ENCODE measurements at regions not wholly inside any gene's neighbourhood (a gene's known extent, or its start where the extent isn't known, plus 50 kb on each side); places are given as distances from the start of the nearest gene placed in this dataset.

DNA sequence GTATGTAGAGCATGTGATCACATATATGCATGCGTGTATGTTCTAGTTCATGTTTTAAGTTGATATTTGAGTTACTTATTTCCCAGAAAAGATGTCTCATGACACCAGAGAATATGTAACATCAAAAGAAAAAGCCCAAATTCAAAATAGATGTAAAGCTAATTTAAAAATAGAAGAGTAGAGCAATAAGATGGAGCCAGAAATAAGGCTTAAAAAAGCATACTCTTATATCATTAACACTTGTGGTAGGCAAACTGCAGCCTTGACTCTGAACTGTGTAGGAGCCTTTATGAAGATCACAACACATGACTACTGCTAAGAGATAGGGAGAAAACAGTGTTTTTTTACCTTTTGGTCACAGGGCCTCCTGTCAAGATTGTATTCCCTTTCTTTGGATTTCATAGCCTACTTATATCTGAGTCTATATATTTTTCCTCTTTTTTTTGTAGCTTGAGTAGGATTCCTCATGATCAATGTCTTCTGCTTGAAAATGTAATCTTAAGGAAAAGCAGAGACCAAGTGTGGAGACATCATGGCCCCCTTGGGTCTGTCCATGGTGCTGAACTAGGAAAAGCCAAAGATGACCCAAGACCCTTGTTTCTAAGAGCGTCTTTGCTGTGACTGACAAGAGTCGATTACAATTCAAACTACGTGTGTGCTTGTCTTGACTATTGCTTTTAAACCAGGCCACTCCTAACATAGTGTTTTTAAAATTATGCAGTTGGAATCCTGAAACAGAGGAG is 390.4 kb downstream of the SHISA9 start:
- no peak for DNase-seq

DNA sequence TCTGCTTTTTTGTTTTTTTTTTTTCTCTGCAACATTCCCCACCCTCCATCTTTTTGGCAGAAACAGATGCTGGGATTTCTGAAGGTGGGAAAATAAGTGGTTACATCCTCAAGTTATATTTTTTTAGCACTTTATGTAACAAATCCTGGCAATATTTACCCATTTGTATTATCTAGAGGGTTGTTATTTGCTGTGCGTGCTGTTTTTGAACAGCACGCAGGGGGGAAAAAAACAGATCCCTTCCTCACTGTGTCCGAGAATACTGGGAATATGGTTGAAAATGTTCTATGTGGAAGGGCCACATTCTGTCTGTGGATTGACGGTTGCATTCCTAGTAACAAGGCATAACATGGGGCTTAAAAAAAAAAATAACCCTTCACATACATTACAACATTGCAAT is 394.8 kb downstream of the SHISA9 start:
- DNase-seq = no peak

DNA sequence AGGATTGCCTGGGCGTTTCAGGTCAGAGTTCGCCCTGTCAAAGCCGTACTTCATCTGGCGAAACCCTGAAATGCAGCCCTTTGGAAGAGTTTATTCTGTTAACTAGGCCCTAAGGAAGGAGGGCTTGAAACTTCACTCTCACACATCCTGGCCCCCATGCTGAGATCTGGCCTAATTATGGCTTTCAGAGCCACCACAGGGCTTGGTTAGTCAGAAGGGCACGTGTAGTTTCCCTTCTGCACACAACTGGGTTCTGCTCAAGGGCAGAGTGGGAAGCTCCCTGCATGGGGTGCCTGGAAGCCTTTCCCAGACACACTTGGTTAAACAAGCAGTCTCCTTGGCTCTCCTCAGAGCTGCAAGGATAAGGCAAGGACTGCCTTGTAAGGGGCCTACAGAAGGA is 397.3 kb downstream of the SHISA9 start:
- DNase-seq = no peak

GRCh38 chr16:13300066-13300840 is 398.9 kb downstream of the SHISA9 start:
- DNase-seq = no peak

DNA sequence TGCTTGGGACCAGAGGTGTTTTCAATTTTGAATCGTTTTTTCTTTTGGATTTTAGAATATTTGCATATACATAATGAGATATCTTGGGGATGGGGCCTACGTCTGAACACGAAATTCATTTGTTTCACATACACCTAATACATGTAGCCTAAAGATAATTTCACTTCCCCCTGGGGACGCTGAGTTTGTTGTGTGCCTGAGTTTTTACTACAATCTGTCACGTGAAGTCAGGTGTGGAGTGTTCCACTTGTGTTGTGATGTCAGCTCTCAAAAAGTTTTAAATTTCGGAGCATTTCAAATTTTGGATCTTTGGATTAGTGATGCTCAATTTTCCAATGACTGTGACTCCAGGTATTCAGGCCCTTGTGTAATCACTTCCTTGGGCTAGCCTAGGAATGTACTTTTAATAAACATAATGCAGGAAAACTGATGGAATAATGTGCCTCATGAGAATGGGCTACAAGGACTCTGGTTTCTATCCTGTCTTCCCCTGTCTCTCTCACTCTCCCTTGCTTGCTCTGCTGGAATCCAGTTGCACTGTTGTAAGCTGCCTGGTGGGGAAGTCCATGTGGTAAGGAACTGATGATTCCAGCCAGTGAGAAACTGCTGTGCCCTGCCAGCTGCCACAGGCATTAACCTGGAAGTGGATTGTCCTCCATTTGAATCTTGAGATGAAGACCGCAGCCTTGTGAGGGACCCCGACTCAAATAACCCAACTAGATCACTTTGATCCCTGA is 403.8 kb downstream of the SHISA9 start:
- DNase-seq = no peak

- no peak for DNase-seq
These were observed 405.0 kb downstream of the SHISA9 start for GRCh38 chr16:13306161-13306995.

DNA sequence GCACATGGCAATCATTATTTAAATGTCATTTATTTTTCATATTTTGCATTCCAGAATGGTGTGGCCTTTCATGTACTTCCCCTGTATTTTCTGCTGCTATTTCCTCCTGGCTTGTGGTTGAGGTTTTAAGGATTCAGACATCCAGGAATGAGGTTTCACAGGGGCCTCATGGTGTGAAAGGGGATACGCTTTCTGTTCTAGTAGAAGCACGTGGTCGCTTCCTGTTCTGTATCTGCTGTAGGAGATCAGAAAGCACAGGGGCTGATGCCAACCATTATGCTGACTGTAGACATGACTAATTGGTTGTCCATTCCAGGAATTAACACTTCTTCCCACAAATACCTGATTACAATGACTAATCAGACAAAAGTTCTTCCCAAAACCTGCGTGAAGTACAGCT is 405.9 kb downstream of the SHISA9 start:
- no peak for DNase-seq

DNA sequence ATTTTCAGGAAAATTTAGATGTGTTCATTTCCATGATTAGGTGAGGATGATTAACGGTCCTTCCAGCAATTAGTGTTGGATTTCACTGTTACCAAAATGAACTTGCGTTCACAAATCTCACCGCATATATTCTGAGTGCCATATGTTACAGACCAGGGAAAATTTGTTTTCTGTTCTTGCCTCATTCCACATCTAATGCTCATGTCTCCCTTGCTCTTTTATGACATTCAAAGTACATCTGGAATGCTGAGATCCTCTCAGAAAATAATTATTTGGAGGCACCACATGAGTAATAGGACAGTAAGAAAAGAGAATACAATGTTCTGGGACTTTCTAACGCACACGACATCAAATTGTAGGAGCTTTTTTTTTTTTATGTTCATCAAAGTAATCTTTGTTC is 406.5 kb downstream of the SHISA9 start:
- no peak for DNase-seq

GRCh38 chr16:13312063-13312462 is 410.7 kb downstream of the SHISA9 start:
- DNase-seq = no peak

DNA sequence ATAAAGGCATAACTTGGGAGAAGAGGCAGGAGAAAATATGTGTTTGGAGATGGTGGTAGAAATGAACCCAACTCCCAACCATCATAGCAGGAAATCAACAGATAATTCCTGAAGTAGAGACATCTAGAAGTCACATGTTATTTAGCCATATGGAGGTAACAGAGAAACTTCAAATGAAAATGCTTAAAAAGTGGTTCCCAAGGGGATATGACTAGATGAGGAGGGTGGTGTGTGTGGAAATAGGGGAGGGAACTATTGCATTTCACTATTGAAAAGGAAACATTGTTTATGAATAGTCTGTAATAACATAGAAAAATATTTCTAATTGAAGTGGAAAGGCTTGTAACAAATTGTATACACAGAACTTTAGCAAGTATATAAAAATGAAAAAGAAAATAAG is 412.0 kb downstream of the SHISA9 start:
- DNase-seq = no peak

DNA sequence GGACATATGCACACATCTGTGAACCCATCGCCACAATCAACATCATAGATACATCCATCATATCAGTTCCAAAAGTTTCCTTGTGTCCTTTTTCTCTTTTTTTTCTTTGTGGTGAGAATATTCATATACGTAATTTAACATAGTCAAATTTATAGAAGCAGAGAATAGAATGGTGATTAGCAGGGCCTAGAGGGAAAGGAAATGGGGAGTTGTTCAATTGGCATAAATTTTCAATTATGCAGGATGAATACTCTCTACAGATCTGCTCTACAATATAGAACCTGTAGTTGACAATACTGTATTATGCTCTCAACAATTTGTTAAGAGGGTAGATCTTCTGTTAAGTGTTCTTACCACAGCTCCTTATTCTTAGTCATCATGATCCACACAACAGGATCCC is 413.2 kb downstream of the SHISA9 start:
- DNase-seq = no peak

DNA sequence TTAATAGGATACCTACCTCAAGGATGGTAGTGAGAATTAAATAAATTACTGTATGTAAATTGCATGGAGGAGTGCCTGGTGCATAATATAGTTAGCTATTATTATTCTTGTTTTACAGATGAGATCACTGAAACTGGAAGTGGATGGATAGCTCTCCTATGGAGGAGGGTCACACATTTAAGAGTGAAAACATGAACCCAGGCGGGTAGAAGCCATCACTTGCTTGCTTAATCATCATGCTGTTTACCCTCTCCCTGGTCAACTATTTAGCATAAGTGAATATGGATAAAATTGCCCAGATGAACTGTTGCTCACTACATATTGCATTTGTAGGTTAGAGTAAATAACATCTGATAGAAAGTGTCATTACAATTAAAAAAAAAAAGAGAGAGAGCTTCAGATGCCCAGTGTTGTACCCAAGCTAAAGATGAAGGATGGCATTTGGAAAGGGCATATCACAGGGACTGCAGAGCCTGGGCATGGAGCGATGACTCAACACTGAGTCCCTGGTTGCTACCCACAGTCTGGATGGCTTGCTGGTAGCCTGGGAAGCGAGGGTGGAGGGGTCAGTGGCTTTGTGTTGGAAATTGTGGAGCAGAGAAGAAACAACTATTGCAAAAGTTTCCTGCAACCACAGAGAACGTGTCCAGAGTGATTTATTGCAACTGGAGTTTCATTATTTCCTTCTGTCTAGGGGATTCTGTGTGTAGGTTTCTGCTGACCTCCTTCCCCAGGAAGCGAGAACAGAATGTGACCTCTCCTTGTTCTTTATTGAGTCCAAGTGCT is 414.4 kb downstream of the SHISA9 start:
- no peak for DNase-seq

DNA sequence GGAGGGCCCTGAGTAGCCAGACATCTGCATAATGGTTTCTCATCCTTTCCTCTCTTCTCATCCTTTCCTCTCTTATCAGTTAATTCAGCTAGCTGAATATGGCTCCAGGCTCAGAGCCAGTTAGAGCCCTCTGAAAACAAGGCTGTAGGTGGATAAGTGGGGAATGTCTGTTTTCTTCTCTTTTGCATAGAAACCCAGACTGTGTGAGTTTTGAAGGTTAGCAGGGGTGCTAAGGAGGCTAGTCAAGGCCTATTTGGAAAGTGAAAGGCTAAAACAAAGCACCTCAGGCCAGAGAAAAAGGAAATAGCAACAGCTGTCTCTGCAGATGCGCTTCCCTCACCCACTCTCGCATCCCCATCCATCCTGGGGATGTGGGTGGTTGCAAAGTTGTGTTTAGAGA is 420.9 kb downstream of the SHISA9 start:
- no peak for DNase-seq

DNA sequence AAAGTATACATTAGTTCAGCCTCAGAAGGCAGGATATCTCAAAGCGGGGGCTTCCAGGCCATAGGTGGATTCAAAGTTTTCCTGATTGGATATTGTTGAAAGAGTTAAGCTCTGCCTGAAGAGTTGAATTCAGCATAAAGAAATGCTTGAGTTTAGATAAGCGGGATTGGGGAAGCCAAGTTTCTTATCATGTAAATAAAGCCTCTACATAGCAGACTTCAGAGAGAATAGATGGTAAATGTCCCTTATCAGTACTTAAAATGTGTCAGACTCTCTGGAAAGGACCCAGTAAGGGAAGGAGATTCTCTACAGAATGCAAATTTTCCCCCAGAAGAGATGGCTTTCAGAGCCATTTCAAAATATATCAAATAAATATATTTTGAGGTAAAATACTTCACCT is 423.5 kb downstream of the SHISA9 start:
- DNase-seq = no peak

GRCh38 chr16:13325396-13325795 is 424.0 kb downstream of the SHISA9 start:
- DNase-seq = no peak

GRCh38 chr16:13331918-13332317 is 430.5 kb downstream of the SHISA9 start:
- no peak for DNase-seq

- no peak for DNase-seq
These were observed 431.4 kb downstream of the SHISA9 start for GRCh38 chr16:13332713-13333255.

DNA sequence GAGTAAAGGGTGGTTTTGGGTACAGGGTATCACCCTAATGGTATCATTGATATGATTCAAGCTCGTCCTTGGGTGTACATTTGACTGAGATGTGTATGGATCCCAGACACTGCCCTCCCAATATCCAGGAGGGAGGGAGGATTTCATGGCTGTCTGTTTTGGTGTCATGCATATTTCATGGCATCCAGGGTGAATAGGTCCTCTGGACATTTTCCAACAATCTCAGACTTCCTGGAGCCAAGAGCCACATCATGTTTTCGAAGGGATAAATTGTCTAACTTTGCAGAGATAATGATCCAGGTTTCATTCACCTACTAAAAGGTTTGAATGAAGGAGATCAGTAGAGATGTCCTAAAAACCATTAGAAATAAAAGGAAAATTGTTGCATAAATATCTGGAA is 431.9 kb downstream of the SHISA9 start:
- DNase-seq = no peak

- no peak for DNase-seq
These were observed 434.5 kb downstream of the SHISA9 start for GRCh38 chr16:13335879-13336278.

DNA sequence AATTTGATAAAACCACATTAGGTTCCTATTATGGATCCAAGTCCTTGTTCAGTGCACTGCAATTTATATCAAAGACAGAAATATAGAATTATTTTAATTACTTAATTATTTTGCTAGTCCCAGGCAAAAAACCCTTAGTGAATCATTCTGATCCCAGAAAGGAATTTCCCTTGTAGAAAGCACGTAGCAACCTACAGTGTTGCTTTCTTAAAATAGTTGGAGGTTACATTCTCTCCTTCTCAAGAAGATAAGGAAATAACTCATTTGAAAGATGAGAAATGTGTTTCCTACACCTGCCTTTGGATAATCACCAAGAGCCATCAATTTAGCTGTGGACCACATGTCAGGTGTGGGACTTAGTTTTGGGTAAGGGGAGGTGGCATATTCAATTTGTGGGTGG is 434.9 kb downstream of the SHISA9 start:
- no peak for DNase-seq

All from NCI-H774 (cell line).